Non-pigmented ciliary epithelial cell (primary cell): ENCODE measurements at regions not wholly inside any gene's neighbourhood (a gene's known extent, or its start where the extent isn't known, plus 50 kb on each side); places are given as distances from the start of the nearest gene placed in this dataset.
"Not testable (repeated sequence)": the region's sequence is repeated elsewhere in the genome, so short reads cannot be mapped to it uniquely, and the experiment has no call there.

Experiments used
- DNase-seq: peaks from one replicate; pipeline ENCODE4 v3.0.0-alpha.2; 2010; ENCODE audit warnings: low read depth

DNA sequence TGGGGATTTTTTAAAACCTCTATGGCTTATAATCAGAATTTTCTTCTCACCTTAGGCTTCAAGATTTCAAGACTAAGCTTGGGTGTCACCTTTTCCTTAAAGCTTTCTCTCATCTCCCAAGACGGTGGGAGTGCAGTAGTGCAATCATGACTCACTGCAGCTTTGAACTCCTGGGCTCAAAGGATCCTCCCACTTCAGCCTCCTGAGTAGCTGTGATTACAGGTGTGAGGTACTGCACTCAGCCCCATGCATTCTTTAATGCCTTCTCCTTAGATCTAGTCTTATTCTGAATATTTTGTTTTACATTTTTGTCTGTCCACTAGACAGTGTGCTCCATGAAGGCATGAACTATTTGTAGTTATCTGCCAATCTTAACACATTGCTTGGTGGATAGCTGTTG lies 55.7 kb upstream of the FAT3 start:
- DNase-seq: no peak

DNA sequence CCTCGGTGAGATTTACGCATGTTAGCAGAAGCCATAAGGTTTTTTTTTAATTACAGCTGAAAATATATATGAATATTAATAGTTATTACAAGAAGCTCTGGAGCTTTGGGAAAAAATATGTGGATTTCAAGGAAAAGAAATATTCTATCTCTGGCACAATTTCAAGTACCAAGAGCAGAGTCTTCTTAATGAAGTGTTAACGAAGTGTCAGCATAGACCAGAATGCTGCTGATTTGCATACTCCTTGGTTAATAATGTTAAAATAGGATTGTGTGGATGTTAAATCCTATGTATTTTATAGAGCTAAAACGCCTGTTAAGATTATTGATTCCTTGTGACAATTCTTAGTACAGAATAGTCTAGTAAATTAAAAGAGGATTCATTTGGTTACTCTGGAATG lies 57.0 kb upstream of the FAT3 start:
- no peak for DNase-seq

- no peak for DNase-seq
Observed at GRCh38 chr11:92166335-92166734, 58.3 kb upstream of the FAT3 start.

GRCh38 chr11:92163879-92164278 lies 60.7 kb upstream of the FAT3 start:
- DNase-seq: no peak

- no peak for DNase-seq
Observed at GRCh38 chr11:92162776-92163175, 61.8 kb upstream of the FAT3 start.

DNA sequence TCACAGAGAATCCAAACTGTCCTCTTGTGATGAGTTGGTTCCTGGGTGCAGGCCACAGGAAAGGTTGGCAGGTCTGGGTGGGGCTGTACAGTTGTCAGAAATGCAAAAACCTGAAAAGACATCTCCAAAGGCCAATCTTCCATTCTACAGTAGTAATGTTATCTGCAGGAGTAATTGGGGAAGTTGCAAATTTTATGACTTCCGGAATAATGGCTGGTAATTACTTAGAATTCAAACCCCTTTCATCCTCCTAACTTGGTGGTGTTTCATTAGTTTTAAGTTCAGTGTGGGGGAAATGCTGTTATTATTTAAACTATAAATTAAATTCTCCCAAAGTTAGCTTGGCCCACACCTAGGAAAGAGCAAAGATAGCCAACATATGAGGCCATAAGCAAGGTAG lies 64.7 kb upstream of the FAT3 start:
- DNase-seq: no peak

DNA sequence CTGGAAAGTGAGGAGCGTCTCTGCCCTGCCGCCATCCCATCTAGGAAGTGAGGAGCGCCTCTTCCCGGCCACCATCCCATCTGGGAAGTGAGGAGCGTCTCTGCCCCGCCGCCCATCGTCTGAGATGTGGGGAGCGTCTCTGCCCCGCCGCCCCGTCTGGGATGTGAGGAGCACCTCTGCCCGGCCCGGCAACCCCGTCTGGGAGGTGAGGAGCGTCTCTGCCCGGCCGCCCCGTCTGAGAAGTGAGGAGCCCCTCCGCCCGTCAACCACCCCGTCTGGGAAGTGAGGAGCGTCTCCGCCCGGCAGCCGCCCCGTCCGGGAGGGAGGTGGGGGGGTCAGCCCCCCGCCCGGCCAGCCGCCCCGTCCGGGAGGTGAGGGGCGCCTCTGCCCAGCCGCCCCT lies 67.2 kb upstream of the FAT3 start:
- not testable (repeated sequence) for DNase-seq

- DNase-seq: no peak
Observed at GRCh38 chr11:92154611-92155010, 70.0 kb upstream of the FAT3 start.

- no peak for DNase-seq
Observed at GRCh38 chr11:92154110-92154509, 70.5 kb upstream of the FAT3 start.

DNA sequence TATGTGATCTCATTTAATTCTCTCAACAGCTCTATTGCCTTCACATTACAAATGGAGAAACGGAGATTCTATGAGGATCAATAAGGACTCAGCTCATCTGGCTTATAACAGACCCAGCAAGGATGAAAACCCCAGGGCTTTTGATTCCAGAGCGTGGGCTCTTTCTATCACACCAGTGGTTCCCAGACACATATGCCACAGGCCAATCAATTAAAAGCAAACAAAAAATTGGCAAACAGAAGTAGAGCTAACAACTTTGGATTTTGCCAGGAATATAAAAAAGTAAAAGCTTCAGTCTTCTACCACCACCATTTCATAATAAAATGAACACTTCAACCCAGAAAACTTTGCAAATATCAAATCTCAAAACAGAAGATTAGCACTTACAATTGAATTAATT lies 71.1 kb upstream of the FAT3 start:
- DNase-seq: no peak

DNA sequence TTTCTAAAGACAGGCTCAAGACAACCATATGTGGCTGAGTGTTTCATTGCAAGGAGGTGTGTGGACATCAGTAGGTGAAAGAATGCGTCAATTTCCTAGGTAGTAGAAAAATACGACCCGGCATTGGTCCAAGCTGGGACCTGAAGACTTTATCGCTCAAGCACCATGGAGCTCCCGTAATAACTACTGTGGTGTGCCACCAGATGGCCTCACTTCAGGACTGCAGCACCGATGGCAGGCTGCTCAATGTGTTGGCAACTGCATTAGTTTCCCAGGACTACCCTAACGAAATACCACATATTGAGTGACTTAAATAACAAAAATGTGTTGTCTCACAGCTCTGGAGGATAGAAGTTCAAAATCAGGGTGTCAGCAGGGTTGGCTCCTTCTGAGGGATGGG lies 72.4 kb upstream of the FAT3 start:
- DNase-seq: no peak

DNA sequence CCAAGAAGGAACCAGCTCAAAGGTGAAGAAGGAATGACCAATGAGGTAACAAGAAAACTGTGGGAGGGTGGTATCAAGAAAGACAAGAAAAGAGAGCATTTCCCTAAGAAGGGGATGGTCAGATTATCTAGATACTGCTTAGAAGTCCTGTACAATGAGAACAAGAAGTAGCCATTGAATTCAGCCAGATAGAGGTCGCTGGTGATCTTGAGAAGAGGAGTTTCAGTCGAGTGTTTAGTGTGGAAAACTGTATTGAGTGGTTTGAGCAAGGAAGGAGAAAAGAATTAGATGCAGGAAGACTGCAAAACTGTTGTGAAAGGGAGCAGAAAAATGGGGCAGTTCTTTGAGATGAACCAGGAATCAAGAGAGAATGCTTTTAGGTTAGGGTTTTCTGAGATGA lies 74.6 kb upstream of the FAT3 start:
- no peak for DNase-seq

DNA sequence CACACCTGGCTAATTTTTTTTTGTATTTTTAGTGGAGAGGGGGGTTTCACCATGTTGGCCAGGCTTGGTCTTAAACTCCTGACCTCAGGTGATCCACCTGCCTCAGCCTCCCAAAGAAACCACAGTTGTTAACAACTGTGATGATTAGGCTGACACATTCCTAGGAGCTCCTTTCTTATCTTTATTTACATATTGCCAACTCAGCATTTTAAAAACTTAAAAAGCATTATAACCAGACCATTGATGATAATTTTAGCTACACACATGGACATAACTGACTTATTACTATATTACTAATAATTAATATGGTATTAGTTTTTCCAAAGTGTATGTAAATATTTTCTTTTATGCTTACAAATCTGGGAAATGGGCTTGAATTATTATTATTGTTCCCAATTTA lies 82.9 kb upstream of the FAT3 start:
- no peak for DNase-seq

- no peak for DNase-seq
Observed at GRCh38 chr11:92141159-92141558, 83.5 kb upstream of the FAT3 start.

DNA sequence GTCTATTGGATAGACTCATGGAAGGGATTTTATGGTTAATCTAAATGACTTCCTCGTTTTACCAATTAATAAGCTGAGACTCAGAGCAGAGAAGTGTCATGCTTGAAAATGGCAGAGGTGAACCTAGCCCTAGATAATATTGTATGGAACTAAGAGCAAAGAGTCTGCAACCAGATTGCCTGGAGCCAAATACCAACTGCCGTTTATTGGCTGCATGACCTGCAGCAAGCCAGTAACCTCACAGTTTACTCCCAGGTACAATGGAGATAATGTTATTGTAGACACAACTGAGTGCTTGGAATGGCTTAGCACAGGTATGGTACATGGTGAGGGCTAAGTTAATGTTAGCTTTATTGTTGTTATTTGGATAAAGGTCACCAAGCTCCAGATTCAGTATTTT lies 84.6 kb upstream of the FAT3 start:
- DNase-seq: no peak

GRCh38 chr11:92138296-92138695 lies 86.3 kb upstream of the FAT3 start:
- no peak for DNase-seq

DNA sequence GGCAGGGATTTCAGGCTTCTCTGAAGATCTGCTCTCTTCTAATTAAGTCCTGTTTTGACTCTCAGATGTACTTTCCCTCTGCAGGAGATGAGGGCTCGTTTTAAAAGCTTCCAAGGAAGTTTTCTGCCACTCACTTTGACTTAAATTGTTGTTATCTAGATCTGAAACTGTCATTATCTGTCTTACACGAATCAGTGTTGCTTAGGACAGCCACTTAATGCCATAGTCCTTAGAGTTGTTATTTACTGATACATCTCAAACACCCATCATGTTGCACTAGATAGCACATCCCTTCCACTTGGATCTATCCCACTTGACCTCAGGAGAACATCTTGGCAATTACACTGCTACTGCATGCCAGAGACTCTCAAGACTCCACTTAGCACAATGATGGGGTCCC lies 86.9 kb upstream of the FAT3 start:
- no peak for DNase-seq

- no peak for DNase-seq
Observed at GRCh38 chr11:92136797-92137196, 87.8 kb upstream of the FAT3 start.

- DNase-seq: no peak
Observed at GRCh38 chr11:92131289-92131865, 93.2 kb upstream of the FAT3 start.

DNA sequence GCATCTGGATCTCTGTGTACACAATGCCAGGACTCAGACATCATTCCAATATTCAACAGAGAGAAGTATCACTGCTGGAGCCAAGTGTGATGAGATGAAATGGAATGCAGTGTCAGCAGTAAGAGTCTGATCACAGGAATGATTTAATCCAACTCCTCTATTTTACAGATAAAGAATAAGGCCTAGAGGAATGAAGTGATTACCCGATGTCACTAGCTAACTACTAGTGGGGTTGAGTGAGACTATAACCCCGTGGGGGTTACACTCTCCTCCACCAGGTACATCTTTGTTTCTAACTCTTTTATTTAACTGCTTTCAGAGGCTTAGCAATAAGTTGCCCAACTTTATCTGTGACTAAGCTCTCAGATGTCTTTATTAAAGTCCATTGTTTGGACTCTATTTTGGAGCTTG lies 94.2 kb upstream of the FAT3 start:
- DNase-seq: peak; percentile 5

GRCh38 chr11:92129811-92130210 lies 94.8 kb upstream of the FAT3 start:
- DNase-seq: no peak

DNA sequence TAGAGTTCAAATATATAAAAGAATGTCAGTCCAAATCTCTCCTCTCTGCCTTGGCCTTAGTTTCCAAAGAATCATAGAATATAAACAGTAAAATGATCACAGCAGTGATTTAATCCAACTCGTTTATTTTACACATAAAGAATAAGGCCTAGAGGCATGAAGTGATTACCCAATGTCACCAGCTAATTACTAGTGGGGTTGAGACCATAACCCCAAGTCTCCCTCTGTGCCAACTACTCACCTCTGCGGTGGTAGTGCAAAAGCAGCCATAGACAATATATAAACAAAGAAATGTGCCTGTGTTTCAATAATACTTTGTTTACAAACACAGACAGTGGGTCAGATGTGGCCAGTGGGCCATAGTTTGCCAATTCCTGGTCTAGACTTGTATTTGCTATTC lies 96.6 kb upstream of the FAT3 start:
- DNase-seq: no peak

DNA sequence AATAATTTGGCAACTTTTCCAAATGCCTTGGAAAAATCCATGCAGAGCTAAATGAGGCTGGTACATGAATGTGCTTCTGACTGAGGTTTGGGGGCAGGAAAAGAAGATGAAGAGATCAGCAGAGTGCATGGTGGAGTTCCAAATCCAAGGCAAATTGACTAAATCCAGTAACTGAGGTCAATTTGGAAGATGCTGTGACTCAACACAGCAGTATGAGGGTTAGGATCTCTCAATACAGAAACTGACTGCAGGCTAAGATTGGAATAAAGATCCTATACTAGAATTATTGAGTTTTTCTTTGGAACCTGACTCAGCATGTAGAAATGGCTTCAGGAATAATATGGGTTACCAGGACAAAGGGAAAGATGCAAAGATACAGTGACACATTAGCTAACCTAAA lies 99.3 kb upstream of the FAT3 start:
- no peak for DNase-seq

- peak; percentile 4 for DNase-seq
Observed at GRCh38 chr11:92123540-92123939, 101.1 kb upstream of the FAT3 start.

GRCh38 chr11:92122561-92122960 lies 102.1 kb upstream of the FAT3 start:
- DNase-seq: no peak
